ENCODE measurements at regions not wholly inside any gene's neighbourhood (a gene's known extent, or its start where the extent isn't known, plus 50 kb on each side); places are given as distances from the start of the nearest gene placed in this dataset.

GRCh38 chr2:120440521-120441350 is 94.8 kb downstream of the INHBB start:
- no peak for DNase-seq (ENCODE audit: low read depth)

- no peak for DNase-seq (ENCODE audit: low read depth)
Measured at GRCh38 chr2:120441351-120441700, 95.4 kb downstream of the INHBB start.

- DNase-seq (ENCODE audit: low read depth), result no peak
Measured at GRCh38 chr2:120441744-120442471, 96.0 kb downstream of the INHBB start.

- no peak for DNase-seq (ENCODE audit: low read depth)
Measured at GRCh38 chr2:120442541-120442922, 96.6 kb downstream of the INHBB start.

- no peak for DNase-seq (ENCODE audit: low read depth)
Measured at GRCh38 chr2:120442923-120443571, 97.1 kb downstream of the INHBB start.

- no peak for DNase-seq (ENCODE audit: low read depth)
Measured at GRCh38 chr2:120443946-120444345, 98.0 kb downstream of the INHBB start.

GRCh38 chr2:120444691-120445240 is 98.8 kb downstream of the INHBB start:
- no peak for DNase-seq (ENCODE audit: low read depth)

- no peak for DNase-seq (ENCODE audit: low read depth)
Measured at GRCh38 chr2:120445449-120446143, 99.7 kb downstream of the INHBB start.

GRCh38 chr2:120446236-120447126 is 100.5 kb downstream of the INHBB start:
- no peak for DNase-seq (ENCODE audit: low read depth)

GRCh38 chr2:120447127-120447785 is 101.3 kb downstream of the INHBB start:
- DNase-seq (ENCODE audit: low read depth), result no peak

- DNase-seq (ENCODE audit: low read depth), result no peak
Measured at GRCh38 chr2:120448436-120448835, 102.5 kb downstream of the INHBB start.

- no peak for DNase-seq (ENCODE audit: low read depth)
Measured at GRCh38 chr2:120448961-120449810, 103.2 kb downstream of the INHBB start.

GRCh38 chr2:120450196-120450820 is 104.4 kb downstream of the INHBB start:
- no peak for DNase-seq (ENCODE audit: low read depth)

GRCh38 chr2:120451334-120451733 is 105.4 kb downstream of the INHBB start:
- no peak for DNase-seq (ENCODE audit: low read depth)

- DNase-seq (ENCODE audit: low read depth), result no peak
Measured at GRCh38 chr2:120452131-120452530, 106.2 kb downstream of the INHBB start.

GRCh38 chr2:120452945-120453634 is 107.2 kb downstream of the INHBB start:
- no peak for DNase-seq (ENCODE audit: low read depth)

- DNase-seq (ENCODE audit: low read depth), result no peak
Measured at GRCh38 chr2:120453635-120453998, 107.7 kb downstream of the INHBB start.

GRCh38 chr2:120454654-120455385 is 108.9 kb downstream of the INHBB start:
- no peak for DNase-seq (ENCODE audit: low read depth)
